ENCODE measurements at regions not wholly inside any gene's neighbourhood (a gene's known extent, or its start where the extent isn't known, plus 50 kb on each side); places are given as distances from the start of the nearest gene placed in this dataset.

- Mint-ChIP-seq H3K27me3 (ENCODE audit: low read depth) (peaks cover 2% of the 10 kb centered on the region; the same call in 1 of the 2 replicates), H3K9me3 (peaks cover 0 to 7% of the 10 kb centered on the region in 2 experiments; a peak in 2 of 5 replicates)
- H3K14ac ChIP-seq (ENCODE audit: insufficient read depth, low read length), result no peak overlapping the region
These were observed 135.5 kb upstream of the ZSWIM2 start for GRCh38 chr2:186984481-186984880.

More at GRCh38 chr2:186984481-186984880, 135.5 kb upstream of the ZSWIM2 start:
- H2BK120ac ChIP-seq (ENCODE audit: low read depth, low read length, poor library complexity, severe bottlenecking), result no peak overlapping the region
- H3K4me2 ChIP-seq (ENCODE audit: insufficient read depth, insufficient read length, low read length), result no peak overlapping the region
- Mint-ChIP-seq H3K4me3 (no peak overlapping the region), H3K27ac (no peak overlapping the region), H3K4me1 (no peaks in the 10 kb centered on the region), H3K36me3 (ENCODE audit: insufficient read depth in 1 of 3, low read depth in 3 of 3) (peaks cover 0 to 5% (median 0%) of the 10 kb centered on the region in 3 experiments; a peak in 1 of 7 replicates)
- H3K9me3 ChIP-seq (ENCODE audit: control insufficient read depth, low read depth, low read length), result no peaks in the 10 kb centered on the region
- H4K5ac ChIP-seq (ENCODE audit: insufficient read length, low read depth, low read length), result no peak overlapping the region
- no peak overlapping the region for H3K4ac ChIP-seq (ENCODE audit: low read depth, low read length)
- H2AK5ac ChIP-seq (ENCODE audit: insufficient read length, low read length), result no peak overlapping the region
- no peak overlapping the region for H3K18ac ChIP-seq (ENCODE audit: insufficient read length, low read depth, low read length)
- DNase-seq, result no peak
- H4K20me1 ChIP-seq (ENCODE audit: control insufficient read depth, insufficient read depth, insufficient read length), result no peaks in the 10 kb centered on the region
- no peak overlapping the region for H2BK12ac ChIP-seq (ENCODE audit: insufficient read length, low read depth, low read length)
- H3K27me3 ChIP-seq (ENCODE audit: insufficient read depth, low read length), result no peaks in the 10 kb centered on the region
- TF ChIP-seq CTCF (conservative IDR thresholded peaks at IDR 0.05), result no peak
- H2BK5ac ChIP-seq (ENCODE audit: insufficient read length, low read length), result no peak overlapping the region
- H2BK20ac ChIP-seq (ENCODE audit: low read depth, low read length, poor library complexity, severe bottlenecking), result no peak overlapping the region
- no peak overlapping the region for H3K23ac ChIP-seq (ENCODE audit: insufficient read length, low read depth, low read length)
- H4K8ac ChIP-seq (replicated peaks; ENCODE audit: insufficient read length, low read depth, low read length), result no peak overlapping the region
- H3K4me1 ChIP-seq (ENCODE audit: insufficient read depth, low read length), result no peaks in the 10 kb centered on the region
- no peak overlapping the region for H3K56ac ChIP-seq (ENCODE audit: insufficient read length, low read depth, low read length)
- no peak overlapping the region for H3T11ph ChIP-seq (ENCODE audit: low read length)
- no peak overlapping the region for H2BK15ac ChIP-seq (ENCODE audit: low read depth, low read length)
- H3K79me1 ChIP-seq (ENCODE audit: insufficient read depth, low read depth, low read length, poor library complexity, severe bottlenecking), result no peaks in the 10 kb centered on the region
- H2AFZ ChIP-seq (ENCODE audit: low read length), result no peak overlapping the region
- H3K9ac ChIP-seq (ENCODE audit: extremely low read depth, insufficient read length, low read length), result no peak overlapping the region
- no peaks in the 10 kb centered on the region for H3K23me2 ChIP-seq (ENCODE audit: insufficient read length, low read depth, low read length, poor library complexity, severe bottlenecking)
- WGBS (ENCODE audit: extremely low coverage, insufficient read length, low lambda C conversion rate), result no CpG with 5 or more reads among the region's 3 CpGs
- no peak overlapping the region for H3K27ac ChIP-seq (ENCODE audit: insufficient read length, low read depth, low read length)
- H4K91ac ChIP-seq (ENCODE audit: insufficient read length, low read depth, low read length), result no peak overlapping the region
- H3K79me2 ChIP-seq (ENCODE audit: insufficient read depth, low read length), result no peaks in the 10 kb centered on the region
